ENCODE measurements at regions not wholly inside any gene's neighbourhood (a gene's known extent, or its start where the extent isn't known, plus 50 kb on each side); places are given as distances from the start of the nearest gene placed in this dataset.

DNA sequence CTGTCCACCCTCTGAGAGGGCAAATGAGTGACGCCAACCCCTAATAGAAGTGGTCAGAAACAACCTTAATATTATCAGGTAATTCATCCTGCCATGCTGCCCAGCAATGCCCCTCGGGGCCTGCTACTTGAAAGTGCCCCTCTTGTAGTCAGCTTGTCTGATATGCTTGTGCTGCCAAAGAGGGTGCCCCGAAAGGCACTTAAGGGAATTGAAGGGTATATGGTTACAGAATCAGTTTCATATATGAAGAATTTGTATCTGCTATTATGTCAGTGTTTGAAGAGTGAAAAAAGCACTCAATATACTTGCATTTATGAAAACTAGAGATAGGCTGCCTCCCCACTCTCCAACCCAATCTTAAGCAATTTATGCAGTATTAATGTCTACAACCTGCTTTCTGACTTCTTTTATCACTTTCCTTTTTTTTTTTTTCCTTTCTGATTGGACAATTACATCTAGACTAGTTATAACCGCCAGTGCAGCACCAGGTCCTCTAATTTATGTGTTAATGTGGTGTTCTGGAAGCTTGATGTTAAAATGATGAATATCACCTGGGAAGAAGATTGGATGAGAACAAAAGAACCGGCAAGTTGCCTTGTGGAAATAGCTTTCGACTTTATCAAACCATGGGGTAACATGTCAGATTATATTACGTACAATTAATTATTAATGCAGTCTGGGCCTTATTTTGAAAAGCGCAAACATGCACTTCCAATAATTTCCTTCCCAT lies 646.9 kb upstream of the ACVR2A start:
- no peak overlapping the region for H3K4me2 ChIP-seq (ENCODE audit: low read length)

DNA sequence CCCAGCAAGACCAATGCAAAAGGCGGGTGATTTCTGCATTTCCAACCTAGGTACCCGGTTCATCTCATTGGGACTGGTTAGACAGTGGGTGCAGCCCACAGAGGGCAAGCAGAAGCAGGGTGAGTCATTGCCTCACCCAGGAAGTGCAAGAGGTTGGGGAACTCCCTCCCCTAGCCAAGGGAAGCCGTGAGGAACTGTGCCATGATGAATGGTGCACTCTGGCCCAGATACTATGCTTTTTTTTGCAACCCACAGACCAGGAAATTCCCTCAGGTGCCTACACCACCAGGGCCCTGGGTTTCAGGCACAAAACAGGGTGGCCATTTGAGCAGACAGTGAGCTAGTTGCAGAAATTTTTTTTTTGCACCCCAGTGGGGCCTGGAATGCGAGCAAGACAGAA lies 662.6 kb upstream of the ACVR2A start:
- Histone ChIP-seq H3K36me3 (ENCODE audit: control insufficient read depth in 1 of 2, insufficient read depth in 2 of 2, low read length in 2 of 2) (no peaks in the 10 kb centered on the region), H3K27ac (ENCODE audit: low read depth, low read length) (no peak overlapping the region), H3K9ac (ENCODE audit: low read length) (no peak overlapping the region), H3K9me3 (ENCODE audit: control insufficient read depth in 1 of 2, insufficient read depth in 1 of 2, low read depth in 1 of 2, low read length in 2 of 2) (no peaks in the 10 kb centered on the region), H3K4me1 (ENCODE audit: control insufficient read depth in 1 of 2, insufficient read depth in 2 of 2, low read length in 2 of 2) (peaks cover 8 to 12% of the 10 kb centered on the region in 2 experiments), H3K27me3 (ENCODE audit: insufficient read depth, low read length) (no peaks in the 10 kb centered on the region), H3K9me2 (ENCODE audit: insufficient read depth) (no peaks in the 10 kb centered on the region), H2AFZ (ENCODE audit: low read depth, low read length, poor library complexity, severe bottlenecking) (no peak overlapping the region), H3K4me2 (ENCODE audit: low read length) (peak overlapping the region; percentile 29), H3K79me2 (ENCODE audit: insufficient read depth, low read length) (no peaks in the 10 kb centered on the region), H3K4me3 (replicated peaks in 1 of 2; ENCODE audit: low read depth in 1 of 2, low read length in 2 of 2) (no peak overlapping the region), H4K20me1 (ENCODE audit: insufficient read depth) (no peaks in the 10 kb centered on the region)
- POLR2A ChIA-PET: no interaction called here
- CTCF ChIA-PET: no interaction called here
- RAD21 ChIA-PET (ENCODE audit: low non-redundant PET in 1 of 2, low total read pairs in 2 of 2, uncharacterized antibody in 2 of 2, unreplicated experiment in 2 of 2): no interaction called here
- BruUV-seq (replicated peaks): no TSS peak
- ATAC-seq (peak; percentile 55), DNase-seq (ENCODE audit: low read depth, low spot score) (no peak)
- intact Hi-C loops (cut with micrococcal nuclease): no loop called here
- TF ChIP-seq TCF7L2 (IDR thresholded peaks at IDR 0.05; ENCODE audit: borderline replicate concordance, extremely low read depth, insufficient read depth, insufficient read length) (no peak), RAD21 (IDR thresholded peaks at IDR 0.05; ENCODE audit: low read depth) (no peak), SP1 (IDR thresholded peaks at IDR 0.05; ENCODE audit: low read depth) (peak; percentile 22; the same call in 1 of the 2 replicates), POLR2AphosphoS5 (IDR thresholded peaks at IDR 0.05; ENCODE audit: low read depth, low read length) (no peak), EZH2phosphoT487 (IDR thresholded peaks at IDR 0.05; ENCODE audit: borderline replicate concordance) (no peak), YY1 (IDR thresholded peaks at IDR 0.05; ENCODE audit: extremely low read depth, insufficient replicate concordance, low read depth, low read length) (no peak), ELF1 (IDR thresholded peaks at IDR 0.05; ENCODE audit: borderline replicate concordance, low read depth) (0 out of 2 replicates have a peak, but pooled peaks have one; percentile 11), EGR1 (IDR thresholded peaks at IDR 0.05; ENCODE audit: low read depth) (no peak), CEBPB (IDR thresholded peaks at IDR 0.05; ENCODE audit: low read depth) (no peak), JUND (IDR thresholded peaks at IDR 0.05) (peak; percentile 32; the same call in 1 of the 2 replicates), SRF (IDR thresholded peaks at IDR 0.05; ENCODE audit: low read depth) (no peak)
- TF ChIP-seq, protein P1, sequence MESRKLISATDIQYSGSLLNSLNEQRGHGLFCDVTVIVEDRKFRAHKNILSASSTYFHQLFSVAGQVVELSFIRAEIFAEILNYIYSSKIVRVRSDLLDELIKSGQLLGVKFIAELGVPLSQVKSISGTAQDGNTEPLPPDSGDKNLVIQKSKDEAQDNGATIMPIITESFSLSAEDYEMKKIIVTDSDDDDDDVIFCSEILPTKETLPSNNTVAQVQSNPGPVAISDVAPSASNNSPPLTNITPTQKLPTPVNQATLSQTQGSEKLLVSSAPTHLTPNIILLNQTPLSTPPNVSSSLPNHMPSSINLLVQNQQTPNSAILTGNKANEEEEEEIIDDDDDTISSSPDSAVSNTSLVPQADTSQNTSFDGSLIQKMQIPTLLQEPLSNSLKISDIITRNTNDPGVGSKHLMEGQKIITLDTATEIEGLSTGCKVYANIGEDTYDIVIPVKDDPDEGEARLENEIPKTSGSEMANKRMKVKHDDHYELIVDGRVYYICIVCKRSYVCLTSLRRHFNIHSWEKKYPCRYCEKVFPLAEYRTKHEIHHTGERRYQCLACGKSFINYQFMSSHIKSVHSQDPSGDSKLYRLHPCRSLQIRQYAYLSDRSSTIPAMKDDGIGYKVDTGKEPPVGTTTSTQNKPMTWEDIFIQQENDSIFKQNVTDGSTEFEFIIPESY (IDR thresholded peaks at IDR 0.05; ENCODE audit: extremely low read depth, insufficient replicate concordance, low read length): no peak
- TF ChIP-seq, protein P2, sequence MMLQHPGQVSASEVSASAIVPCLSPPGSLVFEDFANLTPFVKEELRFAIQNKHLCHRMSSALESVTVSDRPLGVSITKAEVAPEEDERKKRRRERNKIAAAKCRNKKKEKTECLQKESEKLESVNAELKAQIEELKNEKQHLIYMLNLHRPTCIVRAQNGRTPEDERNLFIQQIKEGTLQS (IDR thresholded peaks at IDR 0.05): no peak
- TF ChIP-seq, protein P3, sequence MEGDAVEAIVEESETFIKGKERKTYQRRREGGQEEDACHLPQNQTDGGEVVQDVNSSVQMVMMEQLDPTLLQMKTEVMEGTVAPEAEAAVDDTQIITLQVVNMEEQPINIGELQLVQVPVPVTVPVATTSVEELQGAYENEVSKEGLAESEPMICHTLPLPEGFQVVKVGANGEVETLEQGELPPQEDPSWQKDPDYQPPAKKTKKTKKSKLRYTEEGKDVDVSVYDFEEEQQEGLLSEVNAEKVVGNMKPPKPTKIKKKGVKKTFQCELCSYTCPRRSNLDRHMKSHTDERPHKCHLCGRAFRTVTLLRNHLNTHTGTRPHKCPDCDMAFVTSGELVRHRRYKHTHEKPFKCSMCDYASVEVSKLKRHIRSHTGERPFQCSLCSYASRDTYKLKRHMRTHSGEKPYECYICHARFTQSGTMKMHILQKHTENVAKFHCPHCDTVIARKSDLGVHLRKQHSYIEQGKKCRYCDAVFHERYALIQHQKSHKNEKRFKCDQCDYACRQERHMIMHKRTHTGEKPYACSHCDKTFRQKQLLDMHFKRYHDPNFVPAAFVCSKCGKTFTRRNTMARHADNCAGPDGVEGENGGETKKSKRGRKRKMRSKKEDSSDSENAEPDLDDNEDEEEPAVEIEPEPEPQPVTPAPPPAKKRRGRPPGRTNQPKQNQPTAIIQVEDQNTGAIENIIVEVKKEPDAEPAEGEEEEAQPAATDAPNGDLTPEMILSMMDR (IDR thresholded peaks at IDR 0.05 in 2 of 3, conservative IDR thresholded peaks at IDR 0.05 in 1 of 3; ENCODE audit: borderline replicate concordance in 1 of 3, insufficient read depth in 1 of 3, low read depth in 2 of 3, low read length in 2 of 3): no peak
- TF ChIP-seq, protein P4, sequence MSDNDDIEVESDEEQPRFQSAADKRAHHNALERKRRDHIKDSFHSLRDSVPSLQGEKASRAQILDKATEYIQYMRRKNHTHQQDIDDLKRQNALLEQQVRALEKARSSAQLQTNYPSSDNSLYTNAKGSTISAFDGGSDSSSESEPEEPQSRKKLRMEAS (IDR thresholded peaks at IDR 0.05): no peak

More for the DNA sequence above, 646.9 kb upstream of the ACVR2A start:
- no peaks in the 10 kb centered on the region for H3K27me3 ChIP-seq (ENCODE audit: insufficient read depth, low read length)
- H3K27ac ChIP-seq (ENCODE audit: low read depth, low read length): no peak overlapping the region
- intact Hi-C loops (cut with micrococcal nuclease): no loop called here
- ATAC-seq: no peak
- H3K79me2 ChIP-seq (ENCODE audit: insufficient read depth, low read length): no peaks in the 10 kb centered on the region
- no peak overlapping the region for H3K4me3 ChIP-seq (replicated peaks in 1 of 2; ENCODE audit: low read depth in 1 of 2, low read length in 2 of 2)
- no peak for TF ChIP-seq ZNF274 (IDR thresholded peaks at IDR 0.05; ENCODE audit: low read depth, low read length)
- TF ChIP-seq ELF1 (IDR thresholded peaks at IDR 0.05; ENCODE audit: borderline replicate concordance, low read depth): no peak
- TF ChIP-seq YY1 (IDR thresholded peaks at IDR 0.05; ENCODE audit: extremely low read depth, insufficient replicate concordance, low read depth, low read length): no peak
- H3K9me2 ChIP-seq (ENCODE audit: insufficient read depth): no peaks in the 10 kb centered on the region
- no peaks in the 10 kb centered on the region for H4K20me1 ChIP-seq (ENCODE audit: insufficient read depth)
- ChIA-PET RAD21 (ENCODE audit: low non-redundant PET in 1 of 2, low total read pairs in 2 of 2, uncharacterized antibody in 2 of 2, unreplicated experiment in 2 of 2) (no interaction called here), POLR2A (no interaction called here), CTCF (no interaction called here)
- BruUV-seq (replicated peaks): no TSS peak
- H2AFZ ChIP-seq (ENCODE audit: low read depth, low read length, poor library complexity, severe bottlenecking): no peak overlapping the region
- H3K9ac ChIP-seq (ENCODE audit: low read length): no peak overlapping the region
- no peaks in the 10 kb centered on the region for H3K9me3 ChIP-seq (ENCODE audit: control insufficient read depth in 1 of 2, insufficient read depth in 1 of 2, low read depth in 1 of 2, low read length in 2 of 2)
- H3K36me3 ChIP-seq (ENCODE audit: control insufficient read depth in 1 of 2, insufficient read depth in 2 of 2, low read length in 2 of 2): no peaks in the 10 kb centered on the region
- H3K4me1 ChIP-seq (ENCODE audit: control insufficient read depth in 1 of 2, insufficient read depth in 2 of 2, low read length in 2 of 2): no peaks in the 10 kb centered on the region
- DNase-seq (ENCODE audit: low read depth, low spot score): no peak
